CD14-positive monocyte (primary cell): ENCODE measurements at regions not wholly inside any gene's neighbourhood (a gene's known extent, or its start where the extent isn't known, plus 50 kb on each side); places are given as distances from the start of the nearest gene placed in this dataset.

ENCODE experiments used
- DNase-seq, 3 donors: peaks; one replicate each; pipeline ENCODE4 v3.0.0-alpha.2; 2011 to 2022
- H2AFZ ChIP-seq: 2 replicates; pipeline ENCODE4 v1.6.0; 2012; ENCODE audit warnings: mild to moderate bottlenecking, low read depth, low read length, inconsistent platforms; ENCODE audit not compliant: insufficient read depth, poor library complexity, severe bottlenecking
- H3K27ac ChIP-seq, 2 donors: 1 replicate in 1 of 2; 2 replicates in 1 of 2; pipeline ENCODE4 v1.5.1; 2012 to 2013; ENCODE audit warnings: low read length in 2 of 2, control low read depth in 1 of 2, inconsistent platforms in 1 of 2, low read depth in 1 of 2, mild to moderate bottlenecking in 1 of 2
- H3K27me3 ChIP-seq, 2 donors: one replicate each; pipeline versions ENCODE4 v1.6.0 to v1.6.1; 2011 to 2013; ENCODE audit warnings: low read length in 2 of 2; ENCODE audit not compliant: control insufficient read depth in 2 of 2, insufficient read depth in 2 of 2
- H3K36me3 ChIP-seq, 2 donors: replicated peaks in 1 of 2; 1 replicate in 1 of 2; 2 replicates in 1 of 2; pipeline versions ENCODE4 v1.5.1 to v1.6.1; 2012 to 2013; ENCODE audit warnings: low read length in 2 of 2, control low read depth in 1 of 2, inconsistent platforms in 1 of 2, mild to moderate bottlenecking in 1 of 2; ENCODE audit not compliant: insufficient read depth in 2 of 2, control insufficient read depth in 1 of 2
- H3K4me1 ChIP-seq, 2 donors: 1 replicate in 1 of 2; 2 replicates in 1 of 2; pipeline versions ENCODE4 v1.5.1 to v1.6.1; 2012 to 2013; ENCODE audit warnings: low read length in 2 of 2, control low read depth in 1 of 2, inconsistent platforms in 1 of 2, mild to moderate bottlenecking in 1 of 2, moderate library complexity in 1 of 2; ENCODE audit not compliant: insufficient read depth in 2 of 2, control insufficient read depth in 1 of 2
- H3K4me2 ChIP-seq: replicated peaks from 2 replicates; pipeline ENCODE3; 2012; ENCODE audit warnings: low read length, moderate library complexity, mild to moderate bottlenecking; ENCODE audit not compliant: poor library complexity, severe bottlenecking; ENCODE audit errors: extremely low read depth
- H3K4me3 ChIP-seq, 3 experiments: fragments of 200-600 bp in 1 of 3; sonication (generic) in 1 of 3; replicated peaks in 1 of 3; 1 replicate in 2 of 3; 2 replicates in 1 of 3; pipeline ENCODE4 v1.5.1; 2011 to 2013; ENCODE audit warnings: low read length in 3 of 3, mild to moderate bottlenecking in 3 of 3, control low read depth in 2 of 3, low read depth in 2 of 3, inconsistent platforms in 1 of 3, moderate library complexity in 1 of 3
- H3K79me2 ChIP-seq: 2 replicates; pipeline ENCODE4 v1.6.0; 2012; ENCODE audit warnings: mild to moderate bottlenecking, control low read depth, inconsistent platforms, low read length, moderate library complexity; ENCODE audit not compliant: insufficient read depth
- H3K9ac ChIP-seq: 2 replicates; pipeline ENCODE4 v1.6.0; 2017; ENCODE audit warnings: low read length, mild to moderate bottlenecking; ENCODE audit not compliant: insufficient read depth, poor library complexity, severe bottlenecking
- H3K9me3 ChIP-seq, 2 donors: replicated peaks in 1 of 2; 1 replicate in 1 of 2; 2 replicates in 1 of 2; pipeline versions ENCODE4 v1.5.1 to v1.6.1; 2012 to 2013; ENCODE audit warnings: low read length in 2 of 2, control low read depth in 1 of 2; ENCODE audit not compliant: control insufficient read depth in 1 of 2, insufficient read depth in 1 of 2
- H4K20me1 ChIP-seq: 2 replicates; pipeline ENCODE4 v1.6.0; 2012; ENCODE audit warnings: mild to moderate bottlenecking, low read length, control low read depth, moderate library complexity; ENCODE audit not compliant: insufficient read depth
- H3K27ac Mint-ChIP-seq, 7 donors: one replicate each; pipeline ENCODE4 v1.8.0; 2020; ENCODE audit warnings: mild to moderate bottlenecking in 7 of 7, mixed read lengths in 7 of 7, moderate library complexity in 6 of 7, inconsistent platforms in 2 of 7
- H3K27me3 Mint-ChIP-seq, 3 donors: one replicate each; pipeline ENCODE4 v1.8.0; 2021 to 2022; ENCODE audit warnings: low read depth in 3 of 3, mild to moderate bottlenecking in 3 of 3, mixed read lengths in 3 of 3, moderate library complexity in 3 of 3, inconsistent platforms in 1 of 3
- H3K36me3 Mint-ChIP-seq, 2 donors: one replicate each; pipeline ENCODE4 v1.8.0; 2020; ENCODE audit warnings: mixed read lengths in 2 of 2, inconsistent platforms in 1 of 2, mild to moderate bottlenecking in 1 of 2
- H3K4me1 Mint-ChIP-seq: one replicate; pipeline ENCODE4 v1.8.0; 2020; ENCODE audit warnings: mild to moderate bottlenecking, mixed read lengths
- H3K4me3 Mint-ChIP-seq, 2 donors: one replicate each; pipeline ENCODE4 v1.8.0; 2020; ENCODE audit warnings: mild to moderate bottlenecking in 2 of 2, mixed read lengths in 2 of 2, moderate library complexity in 1 of 2
- H3K9me3 Mint-ChIP-seq, 7 donors: one replicate each; pipeline ENCODE4 v1.8.0; 2020 to 2022; ENCODE audit warnings: mixed read lengths in 7 of 7, mild to moderate bottlenecking in 6 of 7, moderate library complexity in 6 of 7, inconsistent platforms in 2 of 7
- CTCF ChIP-seq: fragments of 200-600 bp; IDR thresholded peaks from one replicate; pipeline ENCODE4 v1.8.0; 2022; ENCODE audit warnings: antibody characterized with exemption, mild to moderate bottlenecking
- WGBS: methylation state at CpG from one replicate; pipeline ENCODE4 v1.1.5; 2013; ENCODE audit warnings: missing lambda C conversion rate; ENCODE audit not compliant: insufficient coverage; 5-methylcytosine and 5-hydroxymethylcytosine counted together
- intact Hi-C, 2 donors: fragments of 100-400 bp; cut with micrococcal nuclease; formaldehyde crosslinking; loops; one replicate each; pipeline versions ENCODE4 v1.15.0 to v1.15.1; 2023

GRCh38 chr3:117263745-117264144 lies 554.2 kb downstream of the TUSC7 start:
- no peak for DNase-seq
- intact Hi-C loops, result no loop called here
- no peak for TF ChIP-seq CTCF

GRCh38 chr3:117264204-117264994 lies 554.8 kb downstream of the TUSC7 start:
- H3K4me1 Mint-ChIP-seq, result no peaks in the 10 kb centered on the region
- H3K4me3 Mint-ChIP-seq, result no peak overlapping the region
- no peak overlapping the region for H3K4me2 ChIP-seq
- H3K27ac ChIP-seq, result no peak overlapping the region
- H3K36me3 ChIP-seq, result no peaks in the 10 kb centered on the region
- no peak overlapping the region for H3K4me3 ChIP-seq
- peaks cover 0 to 2% (median 0%) of the 10 kb centered on the region in 7 donors for H3K9me3 Mint-ChIP-seq
- DNase-seq, result no peak
- TF ChIP-seq CTCF, result no peak
- H3K9ac ChIP-seq, result no peak overlapping the region
- H3K27me3 ChIP-seq, result no peaks in the 10 kb centered on the region
- no CpG with 5 or more reads among the region's 2 CpGs for WGBS
- no peaks in the 10 kb centered on the region for H4K20me1 ChIP-seq
- no peaks in the 10 kb centered on the region for H3K9me3 ChIP-seq
- no peaks in the 10 kb centered on the region for H3K36me3 Mint-ChIP-seq
- intact Hi-C loops, result no loop called here
- H2AFZ ChIP-seq, result no peak overlapping the region
- no peak overlapping the region for H3K27ac Mint-ChIP-seq
- no peaks in the 10 kb centered on the region for H3K79me2 ChIP-seq
- H3K4me1 ChIP-seq, result no peaks in the 10 kb centered on the region
- H3K27me3 Mint-ChIP-seq, result peaks cover 0 to 1% (median 0%) of the 10 kb centered on the region in 3 donors

More at GRCh38 chr3:117263745-117264144, 554.2 kb downstream of the TUSC7 start:
- H3K4me3 ChIP-seq, result no peak overlapping the region
- Mint-ChIP-seq H3K4me1 (no peaks in the 10 kb centered on the region), H3K27me3 (peaks cover 0 to 1% (median 0%) of the 10 kb centered on the region in 3 donors), H3K36me3 (no peaks in the 10 kb centered on the region), H3K27ac (no peak overlapping the region), H3K4me3 (no peak overlapping the region), H3K9me3 (peaks cover 0 to 2% (median 0%) of the 10 kb centered on the region in 7 donors)
- H3K9ac ChIP-seq, result no peak overlapping the region
- no peak overlapping the region for H2AFZ ChIP-seq
- H3K9me3 ChIP-seq, result no peaks in the 10 kb centered on the region
- H3K4me2 ChIP-seq, result no peak overlapping the region
- no CpG with 5 or more reads among the region's 1 CpG for WGBS
- H3K4me1 ChIP-seq, result no peaks in the 10 kb centered on the region
- H3K27ac ChIP-seq, result no peak overlapping the region
- H4K20me1 ChIP-seq, result no peaks in the 10 kb centered on the region
- H3K79me2 ChIP-seq, result no peaks in the 10 kb centered on the region
- no peaks in the 10 kb centered on the region for H3K36me3 ChIP-seq
- H3K27me3 ChIP-seq, result no peaks in the 10 kb centered on the region
